K562 (cell line): ENCODE measurements at regions not wholly inside any gene's neighbourhood (a gene's known extent, or its start where the extent isn't known, plus 50 kb on each side); places are given as distances from the start of the nearest gene placed in this dataset.

Experiments
- ATF1 ChIP-seq, 2 experiments: fragments of 450-650 bp in 1 of 2; IDR thresholded peaks; 2 replicates each; pipeline ENCODE4 v1.6.1; 2016; ENCODE audit warnings: missing compliant biosample characterization in 1 of 2, missing genetic modification characterization in 1 of 2
- CHD1 ChIP-seq: fragments of 200-600 bp; sonication (generic); IDR thresholded peaks from one replicate; pipeline ENCODE4 v1.6.1; 2012; ENCODE audit warnings: mild to moderate bottlenecking, moderate library complexity, low read length, inconsistent platforms
- GTF2F1 ChIP-seq: IDR thresholded peaks from 2 replicates; pipeline ENCODE4 v1.6.1; 2011; ENCODE audit warnings: low read depth, low read length, improper control_type of control experiment
- JUN ChIP-seq, 2 experiments: sonication (generic) in 1 of 2; formaldehyde crosslinking in 1 of 2; IDR thresholded peaks; 2 replicates each; pipeline versions ENCODE4 v1.6.1 to v1.8.0; 2012 to 2022; ENCODE audit warnings: borderline replicate concordance in 2 of 2, mild to moderate bottlenecking in 2 of 2, improper control_type of control experiment in 1 of 2, low read depth in 1 of 2, low read length in 1 of 2, missing genetic modification reagents in 1 of 2
- KLF16 ChIP-seq: IDR thresholded peaks from 2 replicates; pipeline ENCODE4 v1.6.1; 2016; ENCODE audit warnings: antibody characterized with exemption
- MTF1 ChIP-seq: fragments of 250-450 bp; sonication (Bioruptor Pico); IDR thresholded peaks from 2 replicates; pipeline ENCODE4 v1.9.0; 2021; ENCODE audit warnings: moderate library complexity, mild to moderate bottlenecking, inconsistent platforms, borderline replicate concordance
- NFXL1 ChIP-seq: fragments of 450-650 bp; formaldehyde crosslinking; IDR thresholded peaks from 2 replicates; pipeline ENCODE4 v1.4.0; 2021; ENCODE audit warnings: mild to moderate bottlenecking
- POLR2H ChIP-seq: IDR thresholded peaks from 2 replicates; pipeline ENCODE4 v1.6.1; 2016; ENCODE audit warnings: missing genetic modification characterization, low read depth, mild to moderate bottlenecking, control low read depth, missing compliant biosample characterization, moderate library complexity
- PPARD ChIP-seq: fragments of 250-450 bp; sonication (Bioruptor Pico); IDR thresholded peaks from 2 replicates; pipeline ENCODE4 v1.8.0; 2022; ENCODE audit warnings: inconsistent platforms, mild to moderate bottlenecking, moderate library complexity
- SIX5 ChIP-seq, 2 experiments: IDR thresholded peaks; 2 replicates each; pipeline ENCODE4 v1.6.1; 2011; ENCODE audit warnings: low read length in 2 of 2, borderline replicate concordance in 1 of 2, low read depth in 1 of 2, mild to moderate bottlenecking in 1 of 2, moderate library complexity in 1 of 2; ENCODE audit not compliant: insufficient read depth in 1 of 2
- XRCC3 ChIP-seq: fragments of 450-650 bp; IDR thresholded peaks from 2 replicates; pipeline ENCODE4 v1.6.1; 2017; ENCODE audit warnings: mild to moderate bottlenecking, moderate library complexity
- ZBTB1 ChIP-seq: sonication (generic); formaldehyde crosslinking; IDR thresholded peaks from 2 replicates; pipeline ENCODE4 v1.8.1; 2023; ENCODE audit warnings: missing genetic modification reagents, low read depth, mild to moderate bottlenecking, borderline replicate concordance
- ZC3H8 ChIP-seq: fragments of 450-650 bp; IDR thresholded peaks from 2 replicates; pipeline ENCODE4 v1.6.1; 2017
- ZNF717 ChIP-seq: fragments of 250-450 bp; sonication (Bioruptor Pico); IDR thresholded peaks from 2 replicates; pipeline ENCODE4 v1.5.0; 2021
- TF ChIP-seq, protein P1 (sequence below): sonication (generic); formaldehyde crosslinking; IDR thresholded peaks from 2 replicates; pipeline ENCODE4 v1.8.1; 2023; ENCODE audit warnings: mild to moderate bottlenecking, missing genetic modification reagents
- TF ChIP-seq, protein P2 (sequence below): fragments of 250-450 bp; sonication (Bioruptor Pico); IDR thresholded peaks from 2 replicates; pipeline ENCODE4 v1.6.1; 2021; ENCODE audit warnings: mild to moderate bottlenecking
- TF ChIP-seq, protein P3 (sequence below): fragments of 250-450 bp; sonication (Bioruptor Pico); IDR thresholded peaks from 2 replicates; pipeline ENCODE4 v1.5.1; 2021; ENCODE audit warnings: mild to moderate bottlenecking

DNA sequence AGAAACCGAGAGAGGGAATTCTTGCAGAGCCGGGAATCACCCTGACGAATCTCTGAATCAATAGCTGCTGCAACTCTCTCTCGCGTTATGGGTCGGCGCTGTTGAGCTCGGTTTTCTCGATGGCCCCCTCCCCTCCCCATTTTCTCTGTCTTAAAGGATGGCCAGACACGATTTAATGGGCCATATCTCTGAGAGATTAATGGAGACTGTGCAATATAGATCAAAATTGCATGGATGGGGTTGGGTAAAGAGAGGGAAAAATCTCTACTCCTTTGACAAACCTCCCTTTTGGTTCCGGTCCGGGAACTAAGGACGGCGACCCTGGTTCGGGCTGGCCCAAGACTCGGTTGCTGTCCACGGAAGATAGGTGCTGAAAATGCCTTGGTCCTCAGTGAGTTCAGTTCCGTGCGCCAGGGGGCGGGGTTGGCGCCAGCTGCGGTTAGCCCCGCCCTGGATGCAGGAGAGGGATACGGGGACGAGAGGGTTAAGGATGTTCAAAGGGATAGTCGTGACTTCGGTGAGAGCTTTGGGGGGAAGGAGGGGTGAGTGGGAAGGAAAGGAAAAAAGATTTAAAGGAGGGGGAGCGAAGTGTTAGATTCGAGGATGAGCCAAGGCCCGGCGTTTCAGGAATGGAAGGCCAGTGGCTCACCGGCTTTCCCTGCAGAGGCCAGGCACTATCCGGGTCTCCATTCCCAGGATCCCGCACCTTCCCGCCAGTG is 103.6 kb upstream of the HSD17B12 start (continued):
- TF ChIP-seq ATF1 (CRISPR knock-in tag; IDR thresholded peaks at IDR 0.05) (no peak), ATF1 (tag; IDR thresholded peaks at IDR 0.05) (no peak), POLR2H (tag) (no peak), PPARD (CRISPR knock-in tag) (no peak), SIX5 (IDR thresholded peaks at IDR 0.05; ENCODE audit: borderline replicate concordance in 1 of 2, insufficient read depth in 1 of 2, low read depth in 1 of 2, low read length in 2 of 2) (no peak), GTF2F1 (no peak), JUN (IDR thresholded peaks at IDR 0.05; ENCODE audit: borderline replicate concordance, low read depth, low read length) (no peak), JUN (CRISPR knock-in tag; IDR thresholded peaks at IDR 0.05; ENCODE audit: borderline replicate concordance) (peak; percentile 70; the same call in 1 of the 2 replicates), CHD1 (no peak), MTF1 (CRISPR knock-in tag) (no peak), KLF16 (no peak), XRCC3 (no peak), ZNF717 (no peak), NFXL1 (no peak), ZBTB1 (CRISPR knock-in tag) (no peak; the same call in 1 of the 2 replicates), ZC3H8 (no peak)
- TF ChIP-seq, protein P1, sequence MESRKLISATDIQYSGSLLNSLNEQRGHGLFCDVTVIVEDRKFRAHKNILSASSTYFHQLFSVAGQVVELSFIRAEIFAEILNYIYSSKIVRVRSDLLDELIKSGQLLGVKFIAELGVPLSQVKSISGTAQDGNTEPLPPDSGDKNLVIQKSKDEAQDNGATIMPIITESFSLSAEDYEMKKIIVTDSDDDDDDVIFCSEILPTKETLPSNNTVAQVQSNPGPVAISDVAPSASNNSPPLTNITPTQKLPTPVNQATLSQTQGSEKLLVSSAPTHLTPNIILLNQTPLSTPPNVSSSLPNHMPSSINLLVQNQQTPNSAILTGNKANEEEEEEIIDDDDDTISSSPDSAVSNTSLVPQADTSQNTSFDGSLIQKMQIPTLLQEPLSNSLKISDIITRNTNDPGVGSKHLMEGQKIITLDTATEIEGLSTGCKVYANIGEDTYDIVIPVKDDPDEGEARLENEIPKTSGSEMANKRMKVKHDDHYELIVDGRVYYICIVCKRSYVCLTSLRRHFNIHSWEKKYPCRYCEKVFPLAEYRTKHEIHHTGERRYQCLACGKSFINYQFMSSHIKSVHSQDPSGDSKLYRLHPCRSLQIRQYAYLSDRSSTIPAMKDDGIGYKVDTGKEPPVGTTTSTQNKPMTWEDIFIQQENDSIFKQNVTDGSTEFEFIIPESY (CRISPR knock-in tag), result peak; percentile 60; the same call in 1 of the 2 replicates
- TF ChIP-seq, protein P2, sequence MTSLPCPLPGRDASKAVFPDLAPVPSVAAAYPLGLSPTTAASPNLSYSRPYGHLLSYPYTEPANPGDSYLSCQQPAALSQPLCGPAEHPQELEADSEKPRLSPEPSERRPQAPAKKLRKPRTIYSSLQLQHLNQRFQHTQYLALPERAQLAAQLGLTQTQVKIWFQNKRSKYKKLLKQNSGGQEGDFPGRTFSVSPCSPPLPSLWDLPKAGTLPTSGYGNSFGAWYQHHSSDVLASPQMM (CRISPR knock-in tag), result no peak
- TF ChIP-seq, protein P3, sequence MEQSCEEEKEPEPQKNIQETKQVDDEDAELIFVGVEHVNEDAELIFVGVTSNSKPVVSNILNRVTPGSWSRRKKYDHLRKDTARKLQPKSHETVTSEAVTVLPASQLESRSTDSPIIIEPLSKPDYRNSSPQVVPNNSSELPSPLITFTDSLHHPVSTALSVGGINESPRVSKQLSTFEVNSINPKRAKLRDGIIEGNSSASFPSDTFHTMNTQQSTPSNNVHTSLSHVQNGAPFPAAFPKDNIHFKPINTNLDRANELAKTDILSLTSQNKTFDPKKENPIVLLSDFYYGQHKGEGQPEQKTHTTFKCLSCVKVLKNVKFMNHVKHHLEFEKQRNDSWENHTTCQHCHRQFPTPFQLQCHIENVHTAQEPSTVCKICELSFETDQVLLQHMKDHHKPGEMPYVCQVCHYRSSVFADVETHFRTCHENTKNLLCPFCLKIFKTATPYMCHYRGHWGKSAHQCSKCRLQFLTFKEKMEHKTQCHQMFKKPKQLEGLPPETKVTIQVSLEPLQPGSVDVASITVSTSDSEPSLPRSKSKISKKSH, result no peak
